GM23248 (cell line): ENCODE measurements at regions not wholly inside any gene's neighbourhood (a gene's known extent, or its start where the extent isn't known, plus 50 kb on each side); places are given as distances from the start of the nearest gene placed in this dataset.

ENCODE experiments used
- DNase-seq: peaks from one replicate; pipeline ENCODE4 v3.0.0-alpha.2; 2015
- H2AFZ ChIP-seq: fragments of 200-600 bp; sonication (generic); 2 replicates; pipeline ENCODE4 v1.6.1; 2016; ENCODE audit warnings: antibody characterized with exemption
- H3F3A ChIP-seq: fragments of 200-600 bp; sonication (generic); 2 replicates; pipeline ENCODE4 v1.6.1; 2016; ENCODE audit warnings: mild to moderate bottlenecking, antibody characterized with exemption, mixed run types; ENCODE audit not compliant: insufficient read depth
- H3K27ac ChIP-seq: fragments of 200-600 bp; sonication (generic); 2 replicates; pipeline ENCODE4 v1.5.1; 2016; ENCODE audit warnings: mild to moderate bottlenecking
- H3K27me3 ChIP-seq: fragments of 200-600 bp; sonication (generic); replicated peaks from 2 replicates; pipeline ENCODE4 v1.6.1; 2016; ENCODE audit warnings: mild to moderate bottlenecking; ENCODE audit not compliant: insufficient read depth
- H3K36me3 ChIP-seq: fragments of 200-600 bp; sonication (generic); 2 replicates; pipeline ENCODE4 v1.6.1; 2016; ENCODE audit warnings: low read depth, mild to moderate bottlenecking
- H3K4me1 ChIP-seq: fragments of 200-600 bp; sonication (generic); 2 replicates; pipeline ENCODE4 v1.6.1; 2016; ENCODE audit warnings: mild to moderate bottlenecking; ENCODE audit not compliant: insufficient read depth
- H3K4me2 ChIP-seq: fragments of 200-600 bp; sonication (generic); one replicate; pipeline ENCODE4 v1.6.1; 2016; ENCODE audit warnings: mild to moderate bottlenecking; ENCODE audit not compliant: unreplicated experiment
- H3K4me3 ChIP-seq: fragments of 200-600 bp; sonication (generic); 2 replicates; pipeline ENCODE4 v1.5.1; 2016; ENCODE audit warnings: mild to moderate bottlenecking
- H3K79me2 ChIP-seq: fragments of 200-600 bp; sonication (generic); 2 replicates; pipeline ENCODE4 v1.6.1; 2016; ENCODE audit warnings: mild to moderate bottlenecking; ENCODE audit not compliant: insufficient read depth
- H3K9ac ChIP-seq: fragments of 200-600 bp; sonication (generic); 2 replicates; pipeline ENCODE4 v1.6.1; 2016; ENCODE audit warnings: mild to moderate bottlenecking
- H3K9me2 ChIP-seq: fragments of 200-600 bp; sonication (generic); 2 replicates; pipeline ENCODE4 v1.6.1; 2016; ENCODE audit warnings: mixed run types, mild to moderate bottlenecking, moderate library complexity; ENCODE audit not compliant: insufficient read depth
- H3K9me3 ChIP-seq: fragments of 200-600 bp; sonication (generic); one replicate; pipeline ENCODE4 v1.6.1; 2017; ENCODE audit warnings: low read depth
- H4K20me1 ChIP-seq: fragments of 200-600 bp; sonication (generic); 2 replicates; pipeline ENCODE4 v1.6.0; 2016; ENCODE audit not compliant: insufficient read depth
- EZH2 ChIP-seq: fragments of 200-600 bp; sonication (generic); IDR thresholded peaks from 2 replicates; pipeline ENCODE4 v1.6.1; 2018; ENCODE audit warnings: antibody characterized with exemption, mild to moderate bottlenecking; ENCODE audit not compliant: insufficient read depth, poor library complexity, severe bottlenecking
- EZH2phosphoT487 ChIP-seq: fragments of 200-600 bp; sonication (generic); IDR thresholded peaks from 2 replicates; pipeline ENCODE4 v1.6.1; 2018; ENCODE audit warnings: antibody characterized with exemption, moderate library complexity, mild to moderate bottlenecking, low read depth; ENCODE audit not compliant: insufficient read depth
- WGBS, 2 experiments: methylation state at CpG; one replicate each; pipeline ENCODE4 v1.1.6; 2015 to 2017; ENCODE audit warnings: low lambda C conversion rate in 2 of 2, low coverage in 1 of 2; ENCODE audit errors: missing lambda C conversion rate in 2 of 2; 5-methylcytosine and 5-hydroxymethylcytosine counted together
- in situ Hi-C: fragments of 300-500 bp; cut with MboI; formaldehyde crosslinking; loops from 2 replicates; pipeline ENCODE4 v1.15.0; 2020

DNA sequence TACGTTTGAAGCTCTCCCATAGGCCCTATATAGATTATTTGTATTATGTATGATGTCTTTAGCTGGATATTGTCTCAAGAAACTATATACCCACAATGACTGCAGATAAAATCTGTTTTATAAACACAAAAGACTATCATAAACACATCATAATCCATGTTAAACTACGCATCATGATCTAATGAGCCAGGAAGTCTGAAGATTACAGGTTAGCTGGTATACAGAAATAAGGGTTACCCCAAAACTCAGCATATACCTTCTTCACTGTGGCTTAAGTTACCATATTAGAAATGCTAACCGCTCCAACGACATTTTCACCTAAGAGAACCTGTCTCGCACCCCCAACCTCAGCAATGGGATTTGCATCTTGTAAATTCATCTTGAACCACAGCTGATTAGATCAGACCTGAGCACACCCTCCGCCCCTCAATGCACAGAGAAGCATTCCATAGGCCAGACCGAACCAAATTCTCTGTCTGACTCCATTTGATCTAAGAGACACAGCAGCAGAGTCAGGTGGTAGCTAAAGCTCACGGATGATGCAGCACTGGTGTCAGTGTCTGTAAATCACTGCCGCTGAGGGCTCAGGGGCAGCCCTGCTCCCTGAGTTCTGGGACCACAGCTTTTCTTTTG is 124.9 kb downstream of the NPY start:
- H3K4me1 ChIP-seq: no peaks in the 10 kb centered on the region
- no peaks in the 10 kb centered on the region for H3K9me3 ChIP-seq
- no peak overlapping the region for H3K9ac ChIP-seq
- no peaks in the 10 kb centered on the region for H3K79me2 ChIP-seq
- H3K4me2 ChIP-seq: no peak overlapping the region
- H3K27ac ChIP-seq: no peak overlapping the region
- TF ChIP-seq EZH2phosphoT487 (no peak), EZH2 (no peak)
- WGBS, 2 experiments: 54 to 62% methylated on average over 9 of the region's 9 CpGs
- H4K20me1 ChIP-seq: no peaks in the 10 kb centered on the region
- H3K36me3 ChIP-seq: no peaks in the 10 kb centered on the region
- in situ Hi-C loops: loop anchor here (25.0 kb wide), 1 partner anchor 253 kb away; no protein-coding TSS in a partner anchor
- H3K4me3 ChIP-seq: no peak overlapping the region
- DNase-seq: no peak
- H2AFZ ChIP-seq: no peak overlapping the region
- H3F3A ChIP-seq: no peaks in the 10 kb centered on the region
- H3K27me3 ChIP-seq: peaks cover 27% of the 10 kb centered on the region; the same call in 1 of the 2 replicates
- no peaks in the 10 kb centered on the region for H3K9me2 ChIP-seq

DNA sequence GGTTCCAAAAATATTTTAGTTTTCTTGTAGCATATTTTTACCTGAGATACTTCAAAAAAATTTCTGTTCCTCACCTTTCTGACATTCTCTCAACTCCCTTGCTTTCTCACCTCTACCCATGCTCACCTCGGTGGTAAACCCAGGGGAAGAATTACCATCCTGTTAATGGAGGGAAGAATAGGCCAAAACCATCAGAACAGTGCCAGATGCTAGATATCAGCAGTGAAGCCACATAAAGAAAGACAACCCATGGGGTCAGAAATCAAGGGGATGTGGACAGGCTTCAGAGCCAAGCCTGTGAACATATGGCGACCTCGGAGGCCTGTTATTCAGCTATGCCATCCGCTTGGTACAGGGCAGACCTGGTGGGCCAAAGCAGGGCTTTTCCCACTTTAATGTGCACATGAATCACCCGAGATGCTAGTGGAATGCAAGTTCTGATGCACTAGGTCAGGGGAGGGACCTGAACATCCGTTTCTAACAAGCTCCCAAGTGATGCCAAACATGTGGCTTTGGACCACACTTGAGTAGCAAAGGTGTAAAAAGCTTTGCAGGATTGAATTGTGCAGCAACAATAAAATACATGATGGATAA is 125.5 kb downstream of the NPY start:
- no peak overlapping the region for H2AFZ ChIP-seq
- no peak overlapping the region for H3K27ac ChIP-seq
- H3K79me2 ChIP-seq: no peaks in the 10 kb centered on the region
- no peak for DNase-seq
- no peaks in the 10 kb centered on the region for H3K9me3 ChIP-seq
- peaks cover 28% of the 10 kb centered on the region; the same call in 1 of the 2 replicates for H3K27me3 ChIP-seq
- H3F3A ChIP-seq: no peaks in the 10 kb centered on the region
- H3K4me1 ChIP-seq: no peaks in the 10 kb centered on the region
- 32 to 35% methylated on average over 6 of the region's 6 CpGs for WGBS, 2 experiments
- in situ Hi-C loops: loop anchor here (25.0 kb wide), 1 partner anchor 253 kb away; no protein-coding TSS in a partner anchor
- H3K4me2 ChIP-seq: no peak overlapping the region
- no peak overlapping the region for H3K9ac ChIP-seq
- no peaks in the 10 kb centered on the region for H3K9me2 ChIP-seq
- TF ChIP-seq EZH2phosphoT487 (no peak), EZH2 (no peak)
- H3K36me3 ChIP-seq: no peaks in the 10 kb centered on the region
- no peaks in the 10 kb centered on the region for H4K20me1 ChIP-seq
- no peak overlapping the region for H3K4me3 ChIP-seq

DNA sequence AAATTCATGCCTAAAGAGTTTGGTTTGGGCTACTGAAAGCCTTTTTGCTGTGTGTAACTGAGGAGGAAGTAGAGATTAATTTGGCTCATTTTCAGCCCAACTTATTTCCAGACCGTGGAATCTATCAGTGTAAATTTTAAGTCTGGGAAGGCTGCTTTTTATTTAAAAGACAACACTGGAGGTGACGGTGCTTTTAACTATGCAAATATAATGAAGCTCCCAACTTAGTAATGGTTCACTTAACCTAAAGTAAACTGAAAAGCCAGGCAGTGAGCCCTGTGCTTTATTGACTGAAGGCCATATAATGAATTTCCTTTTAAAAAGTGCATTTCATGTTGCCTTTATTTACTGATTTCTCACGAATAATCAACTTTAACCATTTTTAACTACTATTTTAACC is 127.2 kb downstream of the NPY start:
- Histone ChIP-seq H2AFZ (no peak overlapping the region), H3K9me2 (no peaks in the 10 kb centered on the region), H3K9ac (no peak overlapping the region), H3F3A (no peaks in the 10 kb centered on the region), H3K27ac (no peak overlapping the region), H3K36me3 (no peaks in the 10 kb centered on the region), H4K20me1 (no peaks in the 10 kb centered on the region), H3K4me1 (no peaks in the 10 kb centered on the region), H3K27me3 (peaks cover 24% of the 10 kb centered on the region; the same call in 1 of the 2 replicates), H3K4me3 (no peak overlapping the region), H3K4me2 (no peak overlapping the region), H3K79me2 (no peaks in the 10 kb centered on the region), H3K9me3 (no peaks in the 10 kb centered on the region)
- DNase-seq: no peak
- no peak for TF ChIP-seq EZH2
- no peak for TF ChIP-seq EZH2phosphoT487
- in situ Hi-C loops: loop anchor here (25.0 kb wide), 1 partner anchor 251 kb away; no protein-coding TSS in a partner anchor
- WGBS, 2 experiments: 40 to 48% methylated on average over 3 of the region's 3 CpGs

DNA sequence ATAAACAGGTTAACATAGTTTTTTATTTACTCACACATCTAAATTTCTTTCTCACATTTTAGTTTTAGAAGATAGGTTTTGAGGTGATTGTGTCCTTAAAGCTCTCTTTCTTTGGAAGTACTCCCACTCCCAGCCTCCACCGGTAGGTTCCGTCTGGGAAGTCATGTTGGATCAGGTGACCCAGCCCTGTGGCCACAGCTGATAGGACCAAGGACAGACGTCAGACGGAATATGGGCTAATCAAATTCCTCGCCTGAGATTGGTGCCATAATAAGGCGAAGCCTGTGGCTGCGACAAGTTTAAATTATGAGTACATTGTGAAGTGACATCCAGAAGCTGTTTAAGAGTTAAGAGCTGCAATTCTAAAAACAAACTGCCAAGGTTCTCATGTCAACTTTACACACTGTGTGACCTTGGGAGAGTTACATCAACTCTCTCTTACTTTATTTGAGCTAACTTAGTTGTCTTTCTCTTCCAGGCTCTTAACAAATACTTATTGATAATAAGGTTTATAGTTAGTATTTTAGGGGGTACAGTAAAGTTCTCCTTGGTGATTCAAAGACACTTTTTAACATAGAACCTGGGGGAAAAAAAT is 133.6 kb downstream of the NPY start:
- Histone ChIP-seq H2AFZ (no peak overlapping the region), H3K27ac (no peak overlapping the region), H3K79me2 (no peaks in the 10 kb centered on the region), H3K9me3 (no peaks in the 10 kb centered on the region), H3F3A (no peaks in the 10 kb centered on the region), H3K4me1 (no peaks in the 10 kb centered on the region), H4K20me1 (no peaks in the 10 kb centered on the region), H3K4me3 (no peak overlapping the region), H3K4me2 (no peak overlapping the region), H3K9ac (no peak overlapping the region), H3K27me3 (0 out of 2 replicates have a peak, but pooled peaks cover 5% of the 10 kb centered on the region), H3K9me2 (no peaks in the 10 kb centered on the region), H3K36me3 (no peaks in the 10 kb centered on the region)
- no peak for DNase-seq
- TF ChIP-seq EZH2phosphoT487 (no peak), EZH2 (no peak)
- in situ Hi-C loops: loop anchor here (25.0 kb wide), 1 partner anchor 245 kb away; no protein-coding TSS in a partner anchor
- WGBS, 2 experiments: 77 to 78% methylated on average over 7 of the region's 7 CpGs
